ENCODE measurements at regions not wholly inside any gene's neighbourhood (a gene's known extent, or its start where the extent isn't known, plus 50 kb on each side); places are given as distances from the start of the nearest gene placed in this dataset.
A peak's percentile ranks its signal among the peaks of the same experiment; 100 is the strongest.

GRCh38 chr14:38884109-38884508 is 218.9 kb downstream of the SEC23A start (continued):
- TF ChIP-seq ZBTB25 (CRISPR knock-in tag; IDR thresholded peaks at IDR 0.05): no peak
- no peak for TF ChIP-seq TBP (CRISPR knock-in tag; IDR thresholded peaks at IDR 0.05)
- TF ChIP-seq FOXP1 (IDR thresholded peaks at IDR 0.05): no peak
- TF ChIP-seq FOXP1 (CRISPR knock-in tag; IDR thresholded peaks at IDR 0.05): peak; percentile 12; the same call in 1 of the 2 replicates
- no peak for TF ChIP-seq ZNF3 (CRISPR knock-in tag; IDR thresholded peaks at IDR 0.05)
- TF ChIP-seq ARNT2 (CRISPR knock-in tag; IDR thresholded peaks at IDR 0.05; ENCODE audit: low read depth): no peak
- no peak for TF ChIP-seq E2F2 (CRISPR knock-in tag; IDR thresholded peaks at IDR 0.05; ENCODE audit: borderline replicate concordance)
- TF ChIP-seq SOX13 (IDR thresholded peaks at IDR 0.05): no peak
- peak in 1 of 2 experiments; percentile 52; a peak in 1 of 4 replicates for TF ChIP-seq SOX13 (CRISPR knock-in tag; conservative IDR thresholded peaks at IDR 0.05 in 1 of 2, IDR thresholded peaks at IDR 0.05 in 1 of 2)
- no peak for TF ChIP-seq ZNF337 (CRISPR knock-in tag; IDR thresholded peaks at IDR 0.05; ENCODE audit: borderline replicate concordance, low read depth)
- peak; percentile 85 for TF ChIP-seq ZNF264 (CRISPR knock-in tag; IDR thresholded peaks at IDR 0.05)
- TF ChIP-seq ZNF558 (CRISPR knock-in tag; IDR thresholded peaks at IDR 0.05; ENCODE audit: borderline replicate concordance): no peak
- TF ChIP-seq RELA (CRISPR knock-in tag; IDR thresholded peaks at IDR 0.05): no peak
- no peak for TF ChIP-seq ZNF333 (CRISPR knock-in tag; IDR thresholded peaks at IDR 0.05; ENCODE audit: borderline replicate concordance)
- TF ChIP-seq THRA (CRISPR knock-in tag; IDR thresholded peaks at IDR 0.05; ENCODE audit: borderline replicate concordance): peak; percentile 74; the same call in 1 of the 2 replicates
- TF ChIP-seq RBAK (CRISPR knock-in tag; IDR thresholded peaks at IDR 0.05): peak; percentile 88
- TF ChIP-seq AKAP8 (CRISPR knock-in tag; IDR thresholded peaks at IDR 0.05): no peak
- peak; percentile 41 for TF ChIP-seq ARID5B (CRISPR knock-in tag; IDR thresholded peaks at IDR 0.05)
- no peak for TF ChIP-seq ZNF816 (CRISPR knock-in tag; IDR thresholded peaks at IDR 0.05; ENCODE audit: borderline replicate concordance)
- TF ChIP-seq TFAP4 (IDR thresholded peaks at IDR 0.05; ENCODE audit: borderline replicate concordance, low read depth): peak; percentile 83
- no peak for TF ChIP-seq ZFP82 (CRISPR knock-in tag; IDR thresholded peaks at IDR 0.05; ENCODE audit: borderline replicate concordance)
- 0 out of 2 replicates have a peak, but pooled peaks have one; percentile 9 for TF ChIP-seq BCL6 (CRISPR knock-in tag; IDR thresholded peaks at IDR 0.05)
- TF ChIP-seq ASH2L (IDR thresholded peaks at IDR 0.05; ENCODE audit: insufficient read length, low read depth, low read length): no peak

Measured in HepG2 (cell line).